ENCODE measurements at regions not wholly inside any gene's neighbourhood (a gene's known extent, or its start where the extent isn't known, plus 50 kb on each side); places are given as distances from the start of the nearest gene placed in this dataset.

DNA sequence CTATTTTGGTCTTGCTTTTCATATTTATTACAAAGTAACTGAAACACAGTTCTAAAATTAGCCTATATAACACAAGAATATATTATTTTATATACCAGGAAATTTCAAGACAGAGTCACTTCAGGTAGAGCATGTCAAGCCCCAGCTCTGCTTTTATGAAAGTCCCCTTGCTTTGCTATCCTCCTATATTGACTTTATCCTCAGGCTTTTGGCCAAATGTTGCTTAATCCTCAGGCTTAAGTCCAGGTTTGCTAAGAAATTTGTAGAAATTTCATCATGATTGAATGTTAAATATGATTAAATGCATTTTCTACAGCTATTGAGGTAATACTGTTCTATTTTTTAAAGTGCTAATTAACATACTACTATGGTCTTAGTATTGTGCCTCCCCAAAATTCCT lies 227.6 kb downstream of the FZD1 start:
- POLR2A ChIA-PET = no interaction called here
- no peaks in the 10 kb centered on the region for H3K4me1 ChIP-seq (ENCODE audit: control insufficient read depth, insufficient read depth, low read length)
- RAD21 ChIA-PET (ENCODE audit: unreplicated experiment) = no interaction called here
- no peaks in the 10 kb centered on the region for H4K20me1 ChIP-seq (ENCODE audit: control insufficient read depth, insufficient read depth)
- CTCF ChIA-PET = no interaction called here
- H3K27ac ChIP-seq (ENCODE audit: control insufficient read depth, insufficient read depth) = no peak overlapping the region
- in situ Hi-C loops (cut with MboI) = no loop called here
- SMC1A ChIA-PET (ENCODE audit: uncharacterized antibody, unreplicated experiment) = no interaction called here
- no peaks in the 10 kb centered on the region for H3K79me2 ChIP-seq (ENCODE audit: control insufficient read depth, insufficient read depth, low read length)
- no peak overlapping the region for H3K4me3 ChIP-seq
- DNase-seq (ENCODE audit: low read depth, low spot score) (no peak), ATAC-seq (no peak), FAIRE-seq (no peak)
- no peaks in the 10 kb centered on the region for H3K9me3 ChIP-seq (replicated peaks; ENCODE audit: control insufficient read depth, insufficient read depth, low read length)
- H3K27me3 ChIP-seq (replicated peaks in 1 of 2; ENCODE audit: control insufficient read depth in 2 of 2, insufficient read depth in 2 of 2, low read length in 1 of 2) = no peaks in the 10 kb centered on the region
- H2AFZ ChIP-seq (ENCODE audit: control insufficient read depth, low read depth, low read length) = no peak overlapping the region
- TF ChIP-seq CHD2 (IDR thresholded peaks at IDR 0.05; ENCODE audit: borderline replicate concordance, low read depth, low read length) (no peak), PAX8 (IDR thresholded peaks at IDR 0.05) (no peak), MYB (IDR thresholded peaks at IDR 0.05; ENCODE audit: borderline replicate concordance, low read depth, low read length) (no peak), CHD1 (IDR thresholded peaks at IDR 0.05; ENCODE audit: low read depth, low read length) (no peak), IKZF2 (IDR thresholded peaks at IDR 0.05) (no peak)
- TF ChIP-seq, protein P1, sequence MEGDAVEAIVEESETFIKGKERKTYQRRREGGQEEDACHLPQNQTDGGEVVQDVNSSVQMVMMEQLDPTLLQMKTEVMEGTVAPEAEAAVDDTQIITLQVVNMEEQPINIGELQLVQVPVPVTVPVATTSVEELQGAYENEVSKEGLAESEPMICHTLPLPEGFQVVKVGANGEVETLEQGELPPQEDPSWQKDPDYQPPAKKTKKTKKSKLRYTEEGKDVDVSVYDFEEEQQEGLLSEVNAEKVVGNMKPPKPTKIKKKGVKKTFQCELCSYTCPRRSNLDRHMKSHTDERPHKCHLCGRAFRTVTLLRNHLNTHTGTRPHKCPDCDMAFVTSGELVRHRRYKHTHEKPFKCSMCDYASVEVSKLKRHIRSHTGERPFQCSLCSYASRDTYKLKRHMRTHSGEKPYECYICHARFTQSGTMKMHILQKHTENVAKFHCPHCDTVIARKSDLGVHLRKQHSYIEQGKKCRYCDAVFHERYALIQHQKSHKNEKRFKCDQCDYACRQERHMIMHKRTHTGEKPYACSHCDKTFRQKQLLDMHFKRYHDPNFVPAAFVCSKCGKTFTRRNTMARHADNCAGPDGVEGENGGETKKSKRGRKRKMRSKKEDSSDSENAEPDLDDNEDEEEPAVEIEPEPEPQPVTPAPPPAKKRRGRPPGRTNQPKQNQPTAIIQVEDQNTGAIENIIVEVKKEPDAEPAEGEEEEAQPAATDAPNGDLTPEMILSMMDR (IDR thresholded peaks at IDR 0.05 in 2 of 3, conservative IDR thresholded peaks at IDR 0.05 in 1 of 3; ENCODE audit: control insufficient read depth in 2 of 3, extremely low read depth in 1 of 3, insufficient read depth in 1 of 3, low read depth in 3 of 3, low read length in 3 of 3) = no peak
- TF ChIP-seq, protein P2, sequence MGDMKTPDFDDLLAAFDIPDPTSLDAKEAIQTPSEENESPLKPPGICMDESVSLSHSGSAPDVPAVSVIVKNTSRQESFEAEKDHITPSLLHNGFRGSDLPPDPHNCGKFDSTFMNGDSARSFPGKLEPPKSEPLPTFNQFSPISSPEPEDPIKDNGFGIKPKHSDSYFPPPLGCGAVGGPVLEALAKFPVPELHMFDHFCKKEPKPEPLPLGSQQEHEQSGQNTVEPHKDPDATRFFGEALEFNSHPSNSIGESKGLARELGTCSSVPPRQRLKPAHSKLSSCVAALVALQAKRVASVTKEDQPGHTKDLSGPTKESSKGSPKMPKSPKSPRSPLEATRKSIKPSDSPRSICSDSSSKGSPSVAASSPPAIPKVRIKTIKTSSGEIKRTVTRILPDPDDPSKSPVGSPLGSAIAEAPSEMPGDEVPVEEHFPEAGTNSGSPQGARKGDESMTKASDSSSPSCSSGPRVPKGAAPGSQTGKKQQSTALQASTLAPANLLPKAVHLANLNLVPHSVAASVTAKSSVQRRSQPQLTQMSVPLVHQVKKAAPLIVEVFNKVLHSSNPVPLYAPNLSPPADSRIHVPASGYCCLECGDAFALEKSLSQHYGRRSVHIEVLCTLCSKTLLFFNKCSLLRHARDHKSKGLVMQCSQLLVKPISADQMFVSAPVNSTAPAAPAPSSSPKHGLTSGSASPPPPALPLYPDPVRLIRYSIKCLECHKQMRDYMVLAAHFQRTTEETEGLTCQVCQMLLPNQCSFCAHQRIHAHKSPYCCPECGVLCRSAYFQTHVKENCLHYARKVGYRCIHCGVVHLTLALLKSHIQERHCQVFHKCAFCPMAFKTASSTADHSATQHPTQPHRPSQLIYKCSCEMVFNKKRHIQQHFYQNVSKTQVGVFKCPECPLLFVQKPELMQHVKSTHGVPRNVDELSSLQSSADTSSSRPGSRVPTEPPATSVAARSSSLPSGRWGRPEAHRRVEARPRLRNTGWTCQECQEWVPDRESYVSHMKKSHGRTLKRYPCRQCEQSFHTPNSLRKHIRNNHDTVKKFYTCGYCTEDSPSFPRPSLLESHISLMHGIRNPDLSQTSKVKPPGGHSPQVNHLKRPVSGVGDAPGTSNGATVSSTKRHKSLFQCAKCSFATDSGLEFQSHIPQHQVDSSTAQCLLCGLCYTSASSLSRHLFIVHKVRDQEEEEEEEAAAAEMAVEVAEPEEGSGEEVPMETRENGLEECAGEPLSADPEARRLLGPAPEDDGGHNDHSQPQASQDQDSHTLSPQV (IDR thresholded peaks at IDR 0.05) = no peak
- TF ChIP-seq, protein P3, sequence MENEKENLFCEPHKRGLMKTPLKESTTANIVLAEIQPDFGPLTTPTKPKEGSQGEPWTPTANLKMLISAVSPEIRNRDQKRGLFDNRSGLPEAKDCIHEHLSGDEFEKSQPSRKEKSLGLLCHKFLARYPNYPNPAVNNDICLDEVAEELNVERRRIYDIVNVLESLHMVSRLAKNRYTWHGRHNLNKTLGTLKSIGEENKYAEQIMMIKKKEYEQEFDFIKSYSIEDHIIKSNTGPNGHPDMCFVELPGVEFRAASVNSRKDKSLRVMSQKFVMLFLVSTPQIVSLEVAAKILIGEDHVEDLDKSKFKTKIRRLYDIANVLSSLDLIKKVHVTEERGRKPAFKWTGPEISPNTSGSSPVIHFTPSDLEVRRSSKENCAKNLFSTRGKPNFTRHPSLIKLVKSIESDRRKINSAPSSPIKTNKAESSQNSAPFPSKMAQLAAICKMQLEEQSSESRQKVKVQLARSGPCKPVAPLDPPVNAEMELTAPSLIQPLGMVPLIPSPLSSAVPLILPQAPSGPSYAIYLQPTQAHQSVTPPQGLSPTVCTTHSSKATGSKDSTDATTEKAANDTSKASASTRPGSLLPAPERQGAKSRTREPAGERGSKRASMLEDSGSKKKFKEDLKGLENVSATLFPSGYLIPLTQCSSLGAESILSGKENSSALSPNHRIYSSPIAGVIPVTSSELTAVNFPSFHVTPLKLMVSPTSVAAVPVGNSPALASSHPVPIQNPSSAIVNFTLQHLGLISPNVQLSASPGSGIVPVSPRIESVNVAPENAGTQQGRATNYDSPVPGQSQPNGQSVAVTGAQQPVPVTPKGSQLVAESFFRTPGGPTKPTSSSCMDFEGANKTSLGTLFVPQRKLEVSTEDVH (IDR thresholded peaks at IDR 0.05; ENCODE audit: low read depth, partially characterized antibody) = no peak
- TF ChIP-seq, protein P4, sequence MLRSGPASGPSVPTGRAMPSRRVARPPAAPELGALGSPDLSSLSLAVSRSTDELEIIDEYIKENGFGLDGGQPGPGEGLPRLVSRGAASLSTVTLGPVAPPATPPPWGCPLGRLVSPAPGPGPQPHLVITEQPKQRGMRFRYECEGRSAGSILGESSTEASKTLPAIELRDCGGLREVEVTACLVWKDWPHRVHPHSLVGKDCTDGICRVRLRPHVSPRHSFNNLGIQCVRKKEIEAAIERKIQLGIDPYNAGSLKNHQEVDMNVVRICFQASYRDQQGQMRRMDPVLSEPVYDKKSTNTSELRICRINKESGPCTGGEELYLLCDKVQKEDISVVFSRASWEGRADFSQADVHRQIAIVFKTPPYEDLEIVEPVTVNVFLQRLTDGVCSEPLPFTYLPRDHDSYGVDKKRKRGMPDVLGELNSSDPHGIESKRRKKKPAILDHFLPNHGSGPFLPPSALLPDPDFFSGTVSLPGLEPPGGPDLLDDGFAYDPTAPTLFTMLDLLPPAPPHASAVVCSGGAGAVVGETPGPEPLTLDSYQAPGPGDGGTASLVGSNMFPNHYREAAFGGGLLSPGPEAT (IDR thresholded peaks at IDR 0.05; ENCODE audit: low read depth) = no peak
- TF ChIP-seq, protein P5, sequence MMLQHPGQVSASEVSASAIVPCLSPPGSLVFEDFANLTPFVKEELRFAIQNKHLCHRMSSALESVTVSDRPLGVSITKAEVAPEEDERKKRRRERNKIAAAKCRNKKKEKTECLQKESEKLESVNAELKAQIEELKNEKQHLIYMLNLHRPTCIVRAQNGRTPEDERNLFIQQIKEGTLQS (IDR thresholded peaks at IDR 0.05; ENCODE audit: borderline replicate concordance, extremely low read depth, low read depth, low read length) = no peak
- no TSS peak for BruUV-seq (replicated peaks)
- H3K9ac ChIP-seq (ENCODE audit: control insufficient read depth, insufficient read depth, low read length) = no peak overlapping the region
- intact Hi-C loops (cut with micrococcal nuclease; ENCODE audit: unreplicated experiment) = no loop called here
- no peak overlapping the region for H3K4me2 ChIP-seq (ENCODE audit: control insufficient read depth, insufficient read depth)
- no peaks in the 10 kb centered on the region for H3K36me3 ChIP-seq (ENCODE audit: control insufficient read depth in 2 of 2, insufficient read depth in 2 of 2, low read length in 1 of 2)
